H1 (cell line): ENCODE measurements at regions not wholly inside any gene's neighbourhood (a gene's known extent, or its start where the extent isn't known, plus 50 kb on each side); places are given as distances from the start of the nearest gene placed in this dataset.

Source experiments
- CTCF ChIA-PET: fragments of 300-600 bp; sonication (Branson Sonifier 250); formaldehyde crosslinking; loops from one replicate; lab custom pipeline; 2021; ENCODE audit not compliant: partially characterized antibody; lab: Charles Lee
- POLR2A ChIA-PET: fragments of 300-600 bp; sonication (Branson Sonifier 250); formaldehyde crosslinking; loops from one replicate; lab custom pipeline; 2021; ENCODE audit warnings: inconsistent platforms; ENCODE audit not compliant: partially characterized antibody; lab: Charles Lee
- DNase-seq, 2 experiments: peaks; one replicate each; pipeline versions ENCODE4 v3.0.0 to v3.0.0-alpha.2; 2010 to 2022; ENCODE audit warnings: low spot score in 2 of 2, low read depth in 1 of 2, mixed read lengths in 1 of 2
- FAIRE-seq: peaks from 2 replicates; lab custom pipeline; 2011; peaks lifted over from hg19 to GRCh38; lab: Jason Lieb, UNC
- H2AFZ ChIP-seq: 2 replicates; pipeline ENCODE4 v1.8.1; 2012; ENCODE audit warnings: low read length, inconsistent platforms
- H2AK5ac ChIP-seq: 2 replicates; pipeline ENCODE4 v1.6.1; 2013; ENCODE audit warnings: low read depth, low read length
- H2BK120ac ChIP-seq: replicated peaks from 2 replicates; pipeline ENCODE3; 2013; ENCODE audit warnings: low read depth, low read length, inconsistent platforms
- H2BK12ac ChIP-seq: 2 replicates; pipeline ENCODE4 v1.6.1; 2013; ENCODE audit warnings: low read depth, low read length
- H2BK15ac ChIP-seq: 2 replicates; pipeline ENCODE4 v1.6.1; 2013; ENCODE audit warnings: low read length
- H2BK20ac ChIP-seq: 2 replicates; pipeline ENCODE4 v1.6.1; 2013; ENCODE audit warnings: low read length
- H2BK5ac ChIP-seq: 2 replicates; pipeline ENCODE4 v1.6.1; 2013; ENCODE audit warnings: low read depth, low read length
- H3K14ac ChIP-seq: 2 replicates; pipeline ENCODE4 v1.6.1; 2013; ENCODE audit warnings: inconsistent platforms; ENCODE audit not compliant: insufficient read length
- H3K18ac ChIP-seq: 2 replicates; pipeline ENCODE4 v1.6.1; 2013; ENCODE audit warnings: low read length; ENCODE audit errors: extremely low read depth
- H3K23ac ChIP-seq: 2 replicates; pipeline ENCODE4 v1.6.1; 2013; ENCODE audit warnings: inconsistent platforms; ENCODE audit not compliant: insufficient read length
- H3K23me2 ChIP-seq: 2 replicates; pipeline ENCODE4 v1.6.1; 2013; ENCODE audit warnings: low read depth, low read length
- H3K27ac ChIP-seq: 2 replicates; pipeline ENCODE4 v1.6.1; 2011; ENCODE audit warnings: low read depth, low read length, inconsistent platforms
- H3K27me3 ChIP-seq, 4 experiments: replicated peaks in 1 of 4; 1 replicate in 1 of 4; 2 replicates in 3 of 4; pipeline versions ENCODE4 v1.6.1 to v1.8.1; 2011 to 2013; ENCODE audit warnings: low read length in 3 of 4, mild to moderate bottlenecking in 3 of 4, inconsistent platforms in 2 of 4, mixed read lengths in 2 of 4, moderate library complexity in 1 of 4; ENCODE audit not compliant: control insufficient read depth in 3 of 4, insufficient read depth in 3 of 4; ENCODE audit errors: extremely low read depth in 1 of 4
- H3K36me3 ChIP-seq, 4 experiments: 2 replicates each; pipeline versions ENCODE4 v1.6.1 to v1.8.1; 2011 to 2013; ENCODE audit warnings: mild to moderate bottlenecking in 4 of 4, low read length in 3 of 4, moderate library complexity in 2 of 4, control low read depth in 1 of 4, inconsistent platforms in 1 of 4; ENCODE audit not compliant: insufficient read depth in 4 of 4, control insufficient read depth in 2 of 4
- H3K4ac ChIP-seq: replicated peaks from 2 replicates; pipeline ENCODE3; 2013; ENCODE audit warnings: low read length, low read depth, mixed read lengths, inconsistent platforms; ENCODE audit not compliant: insufficient read length
- H3K4me1 ChIP-seq, 4 experiments: replicated peaks in 1 of 4; 1 replicate in 1 of 4; 2 replicates in 3 of 4; pipeline versions ENCODE4 v1.6.1 to v1.8.1; 2011 to 2013; ENCODE audit warnings: low read length in 3 of 4, inconsistent platforms in 2 of 4, mixed read lengths in 1 of 4; ENCODE audit not compliant: insufficient read depth in 4 of 4, control insufficient read depth in 3 of 4
- H3K4me2 ChIP-seq, 2 experiments: 2 replicates each; pipeline versions ENCODE4 v1.6.1 to v1.8.1; 2011 to 2013; ENCODE audit warnings: low read depth in 2 of 2, low read length in 2 of 2, control low read depth in 1 of 2, inconsistent platforms in 1 of 2, mild to moderate bottlenecking in 1 of 2; ENCODE audit not compliant: insufficient read depth in 1 of 2
- H3K4me3 ChIP-seq, 4 experiments: fragments of 200-600, 300-600 bp in 1 of 4; sonication (generic), shearing (Covaris generic), sonication (Bioruptor Twin) in 1 of 4; 2 replicates each; pipeline versions ENCODE4 v1.5.1 to v1.8.1; 2011 to 2016; ENCODE audit warnings: low read length in 4 of 4, low read depth in 3 of 4, control low read depth in 2 of 4, inconsistent platforms in 2 of 4, mild to moderate bottlenecking in 2 of 4, mixed read lengths in 1 of 4, moderate library complexity in 1 of 4; ENCODE audit not compliant: insufficient read depth in 2 of 4; ENCODE audit errors: extremely low read depth in 1 of 4
- H3K56ac ChIP-seq: replicated peaks from 2 replicates; pipeline ENCODE3; 2013; ENCODE audit warnings: low read depth, mild to moderate bottlenecking, mixed read lengths, low read length, inconsistent platforms; ENCODE audit not compliant: insufficient read length
- H3K79me1 ChIP-seq: 2 replicates; pipeline ENCODE4 v1.6.1; 2013; ENCODE audit warnings: low read depth, low read length, control low read depth
- H3K79me2 ChIP-seq, 2 experiments: 2 replicates each; pipeline versions ENCODE4 v1.6.1 to v1.8.1; 2012 to 2013; ENCODE audit warnings: low read length in 2 of 2, mild to moderate bottlenecking in 2 of 2, inconsistent platforms in 1 of 2; ENCODE audit not compliant: insufficient read depth in 2 of 2, control insufficient read depth in 1 of 2
- H3K9ac ChIP-seq, 4 experiments: replicated peaks in 1 of 4; 1 replicate in 1 of 4; 2 replicates in 3 of 4; pipeline versions ENCODE4 v1.6.1 to v1.8.1; 2011 to 2013; ENCODE audit warnings: low read depth in 3 of 4, low read length in 3 of 4, control low read depth in 2 of 4, mild to moderate bottlenecking in 2 of 4, moderate library complexity in 2 of 4, inconsistent platforms in 1 of 4; ENCODE audit errors: extremely low read depth in 1 of 4
- H3K9me3 ChIP-seq, 2 experiments: 2 replicates each; pipeline versions ENCODE4 v1.6.1 to v1.8.1; 2012 to 2013; ENCODE audit warnings: mild to moderate bottlenecking in 2 of 2, moderate library complexity in 2 of 2, control low read depth in 1 of 2, inconsistent platforms in 1 of 2, low read depth in 1 of 2, low read length in 1 of 2, mixed read lengths in 1 of 2; ENCODE audit not compliant: insufficient read depth in 2 of 2
- H4K20me1 ChIP-seq, 2 experiments: replicated peaks in 1 of 2; 2 replicates each; pipeline versions ENCODE3 to v1.8.1; 2011 to 2013; ENCODE audit warnings: inconsistent platforms in 2 of 2, low read length in 2 of 2, mild to moderate bottlenecking in 1 of 2; ENCODE audit not compliant: insufficient read depth in 2 of 2, control insufficient read depth in 1 of 2
- H4K5ac ChIP-seq: 2 replicates; pipeline ENCODE4 v1.6.1; 2013; ENCODE audit warnings: low read length, low read depth, mixed read lengths, inconsistent platforms; ENCODE audit not compliant: insufficient read length
- H4K8ac ChIP-seq: 2 replicates; pipeline ENCODE4 v1.8.0; 2013; ENCODE audit warnings: mild to moderate bottlenecking, moderate library complexity, low read length, inconsistent platforms; ENCODE audit not compliant: insufficient read depth; ENCODE audit errors: extremely low read depth
- H4K91ac ChIP-seq: replicated peaks from 2 replicates; pipeline ENCODE3; 2013; ENCODE audit warnings: low read length, mixed read lengths, inconsistent platforms; ENCODE audit not compliant: insufficient read length
- CHD2 ChIP-seq: IDR thresholded peaks from 2 replicates; pipeline ENCODE4 v1.6.1; 2012; ENCODE audit warnings: low read length, improper control_type of control experiment
- FOSL1 ChIP-seq: IDR thresholded peaks from 2 replicates; pipeline ENCODE4 v1.6.1; 2011; ENCODE audit warnings: mild to moderate bottlenecking, low read depth, low read length, moderate library complexity; ENCODE audit not compliant: insufficient read depth
- RAD21 ChIP-seq, 2 experiments: IDR thresholded peaks in 1 of 2; conservative IDR thresholded peaks in 1 of 2; 2 replicates each; pipeline ENCODE4 v1.6.1; 2011; ENCODE audit warnings: low read depth in 2 of 2, low read length in 2 of 2, improper control_type of control experiment in 1 of 2, inconsistent platforms in 1 of 2, mild to moderate bottlenecking in 1 of 2, moderate library complexity in 1 of 2
- SIX5 ChIP-seq: IDR thresholded peaks from 2 replicates; pipeline ENCODE4 v1.6.1; 2011; ENCODE audit warnings: mild to moderate bottlenecking, low read depth, low read length
- TAF7 ChIP-seq: optimal IDR thresholded peaks from 2 replicates; pipeline ENCODE3; 2011; ENCODE audit warnings: low read depth, mild to moderate bottlenecking, inconsistent platforms, low read length, moderate library complexity, borderline replicate concordance
- TCF12 ChIP-seq: IDR thresholded peaks from 2 replicates; pipeline ENCODE4 v1.6.1; 2011; ENCODE audit warnings: low read depth, mild to moderate bottlenecking, low read length
- WGBS, 2 experiments: shearing (Covaris generic) in 1 of 2; methylation state at CpG; one replicate each; pipeline versions ENCODE4 v1.1.6 to v1.1.7; 2013 to 2015; ENCODE audit warnings: low lambda C conversion rate in 2 of 2, mixed read lengths in 2 of 2, inconsistent platforms in 1 of 2, low coverage in 1 of 2, missing lambda C conversion rate in 1 of 2; ENCODE audit not compliant: insufficient replicate concordance in 2 of 2, insufficient coverage in 1 of 2, insufficient read length in 1 of 2; ENCODE audit errors: extremely low coverage in 1 of 2, missing lambda C conversion rate in 1 of 2; 5-methylcytosine and 5-hydroxymethylcytosine counted together

- Histone ChIP-seq H2BK15ac (no peak overlapping the region), H3K4me3 (no peak overlapping the region), H2BK5ac (no peak overlapping the region), H3K4me2 (no peak overlapping the region), H3K23ac (no peak overlapping the region), H2AFZ (peak overlapping the region; percentile 87), H3K4ac (no peak overlapping the region), H2AK5ac (no peak overlapping the region), H3K56ac (no peak overlapping the region), H3K79me2 (no peaks in the 10 kb centered on the region), H3K27ac (no peak overlapping the region), H3K36me3 (no peaks in the 10 kb centered on the region), H3K4me1 (no peaks in the 10 kb centered on the region), H4K8ac (no peak overlapping the region), H3K14ac (no peak overlapping the region), H3K9ac (no peak overlapping the region), H4K91ac (no peak overlapping the region), H3K79me1 (no peaks in the 10 kb centered on the region), H2BK12ac (no peak overlapping the region), H2BK120ac (no peak overlapping the region), H4K20me1 (no peaks in the 10 kb centered on the region), H4K5ac (no peak overlapping the region), H3K18ac (no peak overlapping the region), H3K27me3 (no peaks in the 10 kb centered on the region), H2BK20ac (no peak overlapping the region), H3K9me3 (no peaks in the 10 kb centered on the region), H3K23me2 (no peaks in the 10 kb centered on the region)
- no peak for FAIRE-seq
- TF ChIP-seq TCF12 (no peak), SIX5 (no peak), TAF7 (no peak), FOSL1 (no peak), RAD21 (IDR thresholded peaks at IDR 0.05 in 1 of 2, conservative IDR thresholded peaks at IDR 0.05 in 1 of 2; ENCODE audit: low read depth in 2 of 2, low read length in 2 of 2) (no peak), CHD2 (no peak)
- DNase-seq: no peak
- POLR2A ChIA-PET: no interaction called here
- WGBS, 2 experiments: 81% methylated on average over 7 of the region's 7 CpGs; no CpG with 5 or more reads in 1 of the 2 experiments
- CTCF ChIA-PET: interaction anchor here (1.2 kb wide), 1 partner anchor 13 kb away, joined by 4 read pairs; no protein-coding TSS in a partner anchor
Measured at GRCh38 chr4:133059117-133059516, 90.0 kb upstream of the PCDH10 start.
